Ovary (tissue), 7 donors: ENCODE measurements at regions not wholly inside any gene's neighbourhood (a gene's known extent, or its start where the extent isn't known, plus 50 kb on each side); places are given as distances from the start of the nearest gene placed in this dataset.

Source experiments
- DNase-seq, 5 donors: peaks; one replicate each; pipeline ENCODE4 v3.0.0-alpha.2; 2019 to 2020
- H3K27ac ChIP-seq, 2 donors: fragments of 200-600 bp; one replicate each; pipeline versions ENCODE4 v1.5.1 to v1.8.0; 2019 to 2022
- H3K27me3 ChIP-seq: fragments of 200-600 bp; one replicate; pipeline ENCODE4 v1.8.0; 2022
- H3K36me3 ChIP-seq: fragments of 200-600 bp; sonication (generic); one replicate; pipeline ENCODE4 v1.5.1; 2019
- H3K4me1 ChIP-seq: one replicate; pipeline ENCODE4 v1.8.1; 2013; ENCODE audit warnings: mild to moderate bottlenecking, moderate library complexity; ENCODE audit not compliant: insufficient read depth
- H3K4me3 ChIP-seq: fragments of 200-600 bp; sonication (generic); one replicate; pipeline ENCODE4 v1.5.1; 2017
- H3K9me3 ChIP-seq, 2 donors: fragments of 200-600 bp in 1 of 2; sonication (generic) in 1 of 2; one replicate each; pipeline versions ENCODE4 v1.5.1 to v1.8.1; 2013 to 2019; ENCODE audit warnings: mild to moderate bottlenecking in 1 of 2, moderate library complexity in 1 of 2
- CTCF ChIP-seq, 3 donors: fragments of 450-650 bp in 2 of 3; fragments of 200-600 bp in 1 of 3; IDR thresholded peaks; one replicate each; pipeline versions ENCODE4 v1.5.1 to v1.8.0; 2016 to 2022; ENCODE audit warnings: antibody characterized with exemption in 3 of 3, mild to moderate bottlenecking in 1 of 3
- EP300 ChIP-seq: sonication (generic); formaldehyde crosslinking; IDR thresholded peaks from one replicate; pipeline ENCODE4 v1.6.1; 2017; ENCODE audit warnings: antibody characterized with exemption
- POLR2A ChIP-seq: fragments of 450-650 bp; IDR thresholded peaks from one replicate; pipeline ENCODE4 v1.6.1; 2017; ENCODE audit warnings: antibody characterized with exemption, mild to moderate bottlenecking, moderate library complexity
- WGBS, 3 donors: extraction: QIAGEN DNeasy Blood & Tissue Kit in 1 of 3; methylation state at CpG; one replicate each; pipeline versions ENCODE4 v1.1.5 to v1.1.7; 2013 to 2017; 5-methylcytosine and 5-hydroxymethylcytosine counted together
- intact Hi-C, 4 donors: fragments of 100-400 bp; cut with DNase I; formaldehyde crosslinking; loops; one replicate each; pipeline versions ENCODE4 v1.11.0 to v1.15.1; 2022 to 2023
- donor health status: DM: no; HTN: no; CAD: no; lungs with moderate emphysema.
- donor health status: DM: no; HTN: no; CAD: no.
- donor health status: Bipolar disorder and iron deficiency.
- donor health status: DM: no; HTN: no; CAD: no.
- donor health status: DM: yes; HTN: yes; CAD: no.

- intact Hi-C loops, result loop anchor here in 2 of 4 donors (10.0 kb wide), 3 partner anchors 76 to 1026 kb away; partner anchors contain the start of gene GHR (in 1 of the 2)
- no peak for DNase-seq
- Histone ChIP-seq H3K27me3 (no peaks in the 10 kb centered on the region), H3K4me1 (peaks cover 4% of the 10 kb centered on the region), H3K36me3 (no peaks in the 10 kb centered on the region), H3K27ac (no peak overlapping the region), H3K9me3 (no peaks in the 10 kb centered on the region), H3K4me3 (no peak overlapping the region)
- TF ChIP-seq CTCF (IDR thresholded peaks at IDR 0.05) (no peak), EP300 (no peak)
- 19 to 38% (median 19%) methylated on average over 1 of the region's 1 CpG for WGBS, 3 donors
Observed at GRCh38 chr5:42880496-42881150, 68.9 kb upstream of the SELENOP start.

GRCh38 chr5:42879291-42879690 is 67.6 kb upstream of the SELENOP start:
- Histone ChIP-seq H3K36me3 (no peaks in the 10 kb centered on the region), H3K4me3 (no peak overlapping the region), H3K27ac (no peak overlapping the region), H3K27me3 (no peaks in the 10 kb centered on the region), H3K9me3 (no peaks in the 10 kb centered on the region), H3K4me1 (peaks cover 4% of the 10 kb centered on the region)
- TF ChIP-seq CTCF (IDR thresholded peaks at IDR 0.05) (no peak), POLR2A (no peak), EP300 (no peak)
- 84 to 91% (median 86%) methylated on average over 2 of the region's 2 CpGs for WGBS, 3 donors
- intact Hi-C loops, result no loop called here
- DNase-seq, result no peak

GRCh38 chr5:42878550-42878949 is 66.9 kb upstream of the SELENOP start:
- H3K36me3 ChIP-seq, result no peaks in the 10 kb centered on the region
- no peaks in the 10 kb centered on the region for H3K9me3 ChIP-seq
- no peak for DNase-seq
- 24 to 46% (median 28%) methylated on average over 4 of the region's 4 CpGs for WGBS, 3 donors
- intact Hi-C loops, result no loop called here
- peaks cover 4% of the 10 kb centered on the region for H3K4me1 ChIP-seq
- TF ChIP-seq EP300 (no peak), CTCF (IDR thresholded peaks at IDR 0.05) (no peak), POLR2A (no peak)
- no peak overlapping the region for H3K4me3 ChIP-seq
- peak overlapping the region in 1 of 2 donors; percentile 8 for H3K27ac ChIP-seq
- H3K27me3 ChIP-seq, result no peaks in the 10 kb centered on the region

- no peak for DNase-seq
- no peaks in the 10 kb centered on the region for H3K9me3 ChIP-seq
- TF ChIP-seq CTCF (IDR thresholded peaks at IDR 0.05) (no peak), POLR2A (no peak)
- H3K27ac ChIP-seq, result peak overlapping the region in 1 of 2 donors; percentile 8
- H3K27me3 ChIP-seq, result no peaks in the 10 kb centered on the region
- intact Hi-C loops, result no loop called here
- H3K36me3 ChIP-seq, result no peaks in the 10 kb centered on the region
- H3K4me1 ChIP-seq, result peaks cover 4% of the 10 kb centered on the region
- no peak overlapping the region for H3K4me3 ChIP-seq
Observed at GRCh38 chr5:42878041-42878440, 66.3 kb upstream of the SELENOP start.
